ENCODE measurements at regions not wholly inside any gene's neighbourhood (a gene's known extent, or its start where the extent isn't known, plus 50 kb on each side); places are given as distances from the start of the nearest gene placed in this dataset.

- Histone ChIP-seq H3K9me3 (replicated peaks) (no peaks in the 10 kb centered on the region), H3K4me1 (peaks cover 8% of the 10 kb centered on the region), H3K27ac (no peak overlapping the region)
These were observed 463.3 kb upstream of the DMAC1 start for GRCh38 chr9:8262625-8263622.

GRCh38 chr9:8261737-8262136 lies 462.2 kb upstream of the DMAC1 start:
- no peaks in the 10 kb centered on the region for H3K27me3 ChIP-seq
- H3K36me3 ChIP-seq = no peaks in the 10 kb centered on the region
- 0 out of 2 replicates have a peak, but pooled peaks cover 3% of the 10 kb centered on the region for H3K4me1 ChIP-seq
- DNase-seq = no peak
- no peak overlapping the region for H3K27ac ChIP-seq
- no peaks in the 10 kb centered on the region for H3K9me3 ChIP-seq (replicated peaks)
- no peak overlapping the region for H3K4me3 ChIP-seq

More at GRCh38 chr9:8262625-8263622, 463.3 kb upstream of the DMAC1 start:
- no peaks in the 10 kb centered on the region for H3K27me3 ChIP-seq
- no peak for DNase-seq
- H3K36me3 ChIP-seq = no peaks in the 10 kb centered on the region
- H3K4me3 ChIP-seq = no peak overlapping the region

GRCh38 chr9:8259028-8259427 lies 459.4 kb upstream of the DMAC1 start:
- H3K4me1 ChIP-seq = no peaks in the 10 kb centered on the region
- H3K4me3 ChIP-seq = no peak overlapping the region
- no peaks in the 10 kb centered on the region for H3K36me3 ChIP-seq
- no peaks in the 10 kb centered on the region for H3K9me3 ChIP-seq (replicated peaks)
- DNase-seq = no peak
- no peak overlapping the region for H3K27ac ChIP-seq
- H3K27me3 ChIP-seq = no peaks in the 10 kb centered on the region

GRCh38 chr9:8256880-8257279 lies 457.3 kb upstream of the DMAC1 start:
- Histone ChIP-seq H3K27me3 (no peaks in the 10 kb centered on the region), H3K4me3 (no peak overlapping the region), H3K36me3 (no peaks in the 10 kb centered on the region), H3K9me3 (replicated peaks) (no peaks in the 10 kb centered on the region), H3K27ac (no peak overlapping the region), H3K4me1 (no peaks in the 10 kb centered on the region)
- DNase-seq = no peak

GRCh38 chr9:8255850-8256249 lies 456.3 kb upstream of the DMAC1 start:
- Histone ChIP-seq H3K4me1 (no peaks in the 10 kb centered on the region), H3K36me3 (no peaks in the 10 kb centered on the region), H3K4me3 (no peak overlapping the region), H3K27ac (no peak overlapping the region), H3K27me3 (no peaks in the 10 kb centered on the region), H3K9me3 (replicated peaks) (no peaks in the 10 kb centered on the region)
- no peak for DNase-seq

GRCh38 chr9:8254541-8254940 lies 455.0 kb upstream of the DMAC1 start:
- H3K4me3 ChIP-seq = no peak overlapping the region
- no peak for DNase-seq

GRCh38 chr9:8252445-8252844 lies 452.9 kb upstream of the DMAC1 start:
- no peak for DNase-seq
- H3K4me3 ChIP-seq = no peak overlapping the region
- no peaks in the 10 kb centered on the region for H3K4me1 ChIP-seq
- H3K27me3 ChIP-seq = no peaks in the 10 kb centered on the region
- H3K9me3 ChIP-seq (replicated peaks) = no peaks in the 10 kb centered on the region
- no peaks in the 10 kb centered on the region for H3K36me3 ChIP-seq
- H3K27ac ChIP-seq = no peak overlapping the region

More at GRCh38 chr9:8254541-8254940, 455.0 kb upstream of the DMAC1 start:
- Histone ChIP-seq H3K27ac (no peak overlapping the region), H3K36me3 (no peaks in the 10 kb centered on the region), H3K9me3 (replicated peaks) (no peaks in the 10 kb centered on the region), H3K4me1 (no peaks in the 10 kb centered on the region), H3K27me3 (no peaks in the 10 kb centered on the region)

GRCh38 chr9:8251566-8251965 lies 452.0 kb upstream of the DMAC1 start:
- Histone ChIP-seq H3K27me3 (no peaks in the 10 kb centered on the region), H3K4me3 (no peak overlapping the region), H3K4me1 (no peaks in the 10 kb centered on the region), H3K9me3 (replicated peaks) (no peaks in the 10 kb centered on the region), H3K36me3 (no peaks in the 10 kb centered on the region), H3K27ac (no peak overlapping the region)
- no peak for DNase-seq

- H3K4me3 ChIP-seq = no peak overlapping the region
- H3K27ac ChIP-seq = no peak overlapping the region
- no peaks in the 10 kb centered on the region for H3K36me3 ChIP-seq
- no peaks in the 10 kb centered on the region for H3K27me3 ChIP-seq
- no peak for DNase-seq
- no peaks in the 10 kb centered on the region for H3K9me3 ChIP-seq (replicated peaks)
- no peaks in the 10 kb centered on the region for H3K4me1 ChIP-seq
These were observed 445.0 kb upstream of the DMAC1 start for GRCh38 chr9:8244505-8245092.

- peak; percentile 2 to 28 for DNase-seq
- H3K4me3 ChIP-seq = no peak overlapping the region
- H3K36me3 ChIP-seq = no peaks in the 10 kb centered on the region
- no peaks in the 10 kb centered on the region for H3K9me3 ChIP-seq (replicated peaks)
- H3K27ac ChIP-seq = no peak overlapping the region
- H3K4me1 ChIP-seq = no peaks in the 10 kb centered on the region
- H3K27me3 ChIP-seq = no peaks in the 10 kb centered on the region
These were observed 441.6 kb upstream of the DMAC1 start for GRCh38 chr9:8241201-8241600.

- Histone ChIP-seq H3K9me3 (replicated peaks) (no peaks in the 10 kb centered on the region), H3K4me1 (no peaks in the 10 kb centered on the region), H3K4me3 (no peak overlapping the region), H3K27me3 (no peaks in the 10 kb centered on the region), H3K27ac (no peak overlapping the region), H3K36me3 (no peaks in the 10 kb centered on the region)
- no peak for DNase-seq
These were observed 437.5 kb upstream of the DMAC1 start for GRCh38 chr9:8237096-8237495.

- Histone ChIP-seq H3K4me1 (no peaks in the 10 kb centered on the region), H3K4me3 (no peak overlapping the region), H3K36me3 (no peaks in the 10 kb centered on the region), H3K27me3 (no peaks in the 10 kb centered on the region), H3K27ac (no peak overlapping the region), H3K9me3 (replicated peaks) (no peaks in the 10 kb centered on the region)
- no peak for DNase-seq
These were observed 435.9 kb upstream of the DMAC1 start for GRCh38 chr9:8235489-8235888.

- H3K9me3 ChIP-seq (replicated peaks) = no peaks in the 10 kb centered on the region
- H3K27me3 ChIP-seq = no peaks in the 10 kb centered on the region
- H3K27ac ChIP-seq = no peak overlapping the region
- no peak overlapping the region for H3K4me3 ChIP-seq
- H3K4me1 ChIP-seq = no peaks in the 10 kb centered on the region
- H3K36me3 ChIP-seq = no peaks in the 10 kb centered on the region
- DNase-seq = no peak
These were observed 434.7 kb upstream of the DMAC1 start for GRCh38 chr9:8234316-8234715.

GRCh38 chr9:8232726-8233125 lies 433.1 kb upstream of the DMAC1 start:
- H3K36me3 ChIP-seq = no peaks in the 10 kb centered on the region
- no peaks in the 10 kb centered on the region for H3K27me3 ChIP-seq
- H3K27ac ChIP-seq = no peak overlapping the region
- H3K9me3 ChIP-seq (replicated peaks) = no peaks in the 10 kb centered on the region
- H3K4me1 ChIP-seq = no peaks in the 10 kb centered on the region
- H3K4me3 ChIP-seq = no peak overlapping the region
- DNase-seq = no peak

GRCh38 chr9:8229226-8229625 lies 429.6 kb upstream of the DMAC1 start:
- H3K36me3 ChIP-seq = no peaks in the 10 kb centered on the region
- H3K9me3 ChIP-seq (replicated peaks) = no peaks in the 10 kb centered on the region
- H3K27me3 ChIP-seq = no peaks in the 10 kb centered on the region
- no peak overlapping the region for H3K4me3 ChIP-seq
- no peaks in the 10 kb centered on the region for H3K4me1 ChIP-seq
- no peak for DNase-seq
- no peak overlapping the region for H3K27ac ChIP-seq
